ENCODE measurements at regions not wholly inside any gene's neighbourhood (a gene's known extent, or its start where the extent isn't known, plus 50 kb on each side); places are given as distances from the start of the nearest gene placed in this dataset.

GRCh38 chr6:112626468-112627082 lies 279.4 kb downstream of the RFPL4B start:
- CTCF ChIA-PET: no interaction called here
- Mint-ChIP-seq H3K4me3 (no peak overlapping the region), H3K4me1 (no peaks in the 10 kb centered on the region)

GRCh38 chr6:112634376-112634775 lies 287.2 kb downstream of the RFPL4B start:
- H3K27ac Mint-ChIP-seq: no peak overlapping the region
- H3K9me3 Mint-ChIP-seq (ENCODE audit: low read depth): no peaks in the 10 kb centered on the region
- no peaks in the 10 kb centered on the region for H3K36me3 Mint-ChIP-seq
- no peaks in the 10 kb centered on the region for H3K4me1 Mint-ChIP-seq
- ATAC-seq (no peak), DNase-seq (no peak)
- H3K27me3 Mint-ChIP-seq: no peaks in the 10 kb centered on the region
- CTCF ChIA-PET: no interaction called here
- H3K4me3 Mint-ChIP-seq: no peak overlapping the region

More at GRCh38 chr6:112626468-112627082, 279.4 kb downstream of the RFPL4B start:
- Mint-ChIP-seq H3K27ac (no peak overlapping the region), H3K36me3 (no peaks in the 10 kb centered on the region), H3K27me3 (no peaks in the 10 kb centered on the region), H3K9me3 (ENCODE audit: low read depth) (no peaks in the 10 kb centered on the region)
- no peak for ATAC-seq
- no peak for DNase-seq

GRCh38 chr6:112636650-112637262 lies 289.6 kb downstream of the RFPL4B start:
- H3K27me3 Mint-ChIP-seq: no peaks in the 10 kb centered on the region
- CTCF ChIA-PET: no interaction called here
- H3K27ac Mint-ChIP-seq: no peak overlapping the region
- H3K4me1 Mint-ChIP-seq: no peaks in the 10 kb centered on the region
- no peaks in the 10 kb centered on the region for H3K36me3 Mint-ChIP-seq
- ATAC-seq (no peak), DNase-seq (no peak)
- no peaks in the 10 kb centered on the region for H3K9me3 Mint-ChIP-seq (ENCODE audit: low read depth)
- H3K4me3 Mint-ChIP-seq: no peak overlapping the region

GRCh38 chr6:112639391-112639831 lies 292.3 kb downstream of the RFPL4B start:
- Mint-ChIP-seq H3K9me3 (ENCODE audit: low read depth) (no peaks in the 10 kb centered on the region), H3K4me1 (no peaks in the 10 kb centered on the region), H3K27ac (no peak overlapping the region), H3K27me3 (no peaks in the 10 kb centered on the region), H3K4me3 (no peak overlapping the region), H3K36me3 (no peaks in the 10 kb centered on the region)
- ATAC-seq: no peak
- CTCF ChIA-PET: no interaction called here
- DNase-seq: no peak

GRCh38 chr6:112640891-112641290 lies 293.8 kb downstream of the RFPL4B start:
- CTCF ChIA-PET: no interaction called here
- Mint-ChIP-seq H3K27ac (no peak overlapping the region), H3K9me3 (ENCODE audit: low read depth) (no peaks in the 10 kb centered on the region), H3K36me3 (no peaks in the 10 kb centered on the region), H3K4me1 (no peaks in the 10 kb centered on the region), H3K4me3 (no peak overlapping the region), H3K27me3 (no peaks in the 10 kb centered on the region)
- DNase-seq: no peak
- ATAC-seq: no peak

- Mint-ChIP-seq H3K4me1 (no peaks in the 10 kb centered on the region), H3K4me3 (no peak overlapping the region), H3K27ac (no peak overlapping the region), H3K27me3 (no peaks in the 10 kb centered on the region), H3K9me3 (ENCODE audit: low read depth) (no peaks in the 10 kb centered on the region), H3K36me3 (no peaks in the 10 kb centered on the region)
- ATAC-seq: no peak
- DNase-seq: no peak
- CTCF ChIA-PET: no interaction called here
Measured at GRCh38 chr6:112649853-112650252, 302.7 kb downstream of the RFPL4B start.

- CTCF ChIA-PET: no interaction called here
- Mint-ChIP-seq H3K4me3 (no peak overlapping the region), H3K27ac (no peak overlapping the region), H3K27me3 (no peaks in the 10 kb centered on the region), H3K9me3 (ENCODE audit: low read depth) (no peaks in the 10 kb centered on the region), H3K36me3 (no peaks in the 10 kb centered on the region), H3K4me1 (no peaks in the 10 kb centered on the region)
- ATAC-seq (no peak), DNase-seq (no peak)
Measured at GRCh38 chr6:112651239-112651638, 304.1 kb downstream of the RFPL4B start.

GRCh38 chr6:112659912-112660311 lies 312.8 kb downstream of the RFPL4B start:
- ATAC-seq: no peak
- Mint-ChIP-seq H3K36me3 (no peaks in the 10 kb centered on the region), H3K27ac (no peak overlapping the region), H3K27me3 (no peaks in the 10 kb centered on the region), H3K4me1 (no peaks in the 10 kb centered on the region), H3K4me3 (no peak overlapping the region), H3K9me3 (ENCODE audit: low read depth) (no peaks in the 10 kb centered on the region)
- CTCF ChIA-PET: no interaction called here
- no peak for DNase-seq

GRCh38 chr6:112660626-112661025 lies 313.5 kb downstream of the RFPL4B start:
- CTCF ChIA-PET: no interaction called here
- DNase-seq (no peak), ATAC-seq (no peak)
- Mint-ChIP-seq H3K9me3 (ENCODE audit: low read depth) (no peaks in the 10 kb centered on the region), H3K27ac (no peak overlapping the region), H3K4me1 (no peaks in the 10 kb centered on the region), H3K36me3 (no peaks in the 10 kb centered on the region), H3K4me3 (no peak overlapping the region), H3K27me3 (no peaks in the 10 kb centered on the region)

- DNase-seq: no peak
- Mint-ChIP-seq H3K36me3 (no peaks in the 10 kb centered on the region), H3K4me3 (no peak overlapping the region), H3K9me3 (ENCODE audit: low read depth) (no peaks in the 10 kb centered on the region), H3K4me1 (no peaks in the 10 kb centered on the region), H3K27ac (no peak overlapping the region), H3K27me3 (no peaks in the 10 kb centered on the region)
- ATAC-seq: no peak
- CTCF ChIA-PET: no interaction called here
Measured at GRCh38 chr6:112663698-112664097, 316.6 kb downstream of the RFPL4B start.

GRCh38 chr6:112665114-112665513 lies 318.0 kb downstream of the RFPL4B start:
- Mint-ChIP-seq H3K27ac (no peak overlapping the region), H3K4me3 (no peak overlapping the region), H3K9me3 (ENCODE audit: low read depth) (no peaks in the 10 kb centered on the region), H3K36me3 (no peaks in the 10 kb centered on the region), H3K27me3 (no peaks in the 10 kb centered on the region), H3K4me1 (no peaks in the 10 kb centered on the region)
- DNase-seq (no peak), ATAC-seq (no peak)
- CTCF ChIA-PET: no interaction called here

GRCh38 chr6:112665815-112666214 lies 318.7 kb downstream of the RFPL4B start:
- Mint-ChIP-seq H3K27ac (no peak overlapping the region), H3K9me3 (ENCODE audit: low read depth) (no peaks in the 10 kb centered on the region), H3K4me3 (no peak overlapping the region), H3K4me1 (no peaks in the 10 kb centered on the region), H3K27me3 (no peaks in the 10 kb centered on the region), H3K36me3 (no peaks in the 10 kb centered on the region)
- ATAC-seq (no peak), DNase-seq (no peak)
- CTCF ChIA-PET: no interaction called here

- H3K4me1 Mint-ChIP-seq: no peaks in the 10 kb centered on the region
- H3K27me3 Mint-ChIP-seq: no peaks in the 10 kb centered on the region
- DNase-seq (no peak), ATAC-seq (no peak)
- no peaks in the 10 kb centered on the region for H3K36me3 Mint-ChIP-seq
- peaks cover 2% of the 10 kb centered on the region for H3K9me3 Mint-ChIP-seq (ENCODE audit: low read depth)
- no peak overlapping the region for H3K4me3 Mint-ChIP-seq
- CTCF ChIA-PET: no interaction called here
- no peak overlapping the region for H3K27ac Mint-ChIP-seq
Measured at GRCh38 chr6:112667427-112667826, 320.3 kb downstream of the RFPL4B start.

GRCh38 chr6:112680091-112680490 lies 333.0 kb downstream of the RFPL4B start:
- peaks cover 2% of the 10 kb centered on the region for H3K9me3 Mint-ChIP-seq (ENCODE audit: low read depth)
- no peaks in the 10 kb centered on the region for H3K36me3 Mint-ChIP-seq
- H3K4me1 Mint-ChIP-seq: no peaks in the 10 kb centered on the region

GRCh38 chr6:112682071-112682470 lies 334.9 kb downstream of the RFPL4B start:
- CTCF ChIA-PET: no interaction called here
- no peaks in the 10 kb centered on the region for H3K4me1 Mint-ChIP-seq
- ATAC-seq (no peak), DNase-seq (no peak)
- no peaks in the 10 kb centered on the region for H3K36me3 Mint-ChIP-seq
- H3K4me3 Mint-ChIP-seq: no peak overlapping the region
- peaks cover 2% of the 10 kb centered on the region for H3K9me3 Mint-ChIP-seq (ENCODE audit: low read depth)
- no peaks in the 10 kb centered on the region for H3K27me3 Mint-ChIP-seq
- H3K27ac Mint-ChIP-seq: no peak overlapping the region

More at GRCh38 chr6:112680091-112680490, 333.0 kb downstream of the RFPL4B start:
- CTCF ChIA-PET: no interaction called here
- no peak for DNase-seq
- H3K27ac Mint-ChIP-seq: no peak overlapping the region
- no peak for ATAC-seq
- no peak overlapping the region for H3K4me3 Mint-ChIP-seq
- H3K27me3 Mint-ChIP-seq: no peaks in the 10 kb centered on the region
